ENCODE measurements at regions not wholly inside any gene's neighbourhood (a gene's known extent, or its start where the extent isn't known, plus 50 kb on each side); places are given as distances from the start of the nearest gene placed in this dataset.
"Not testable (repeated sequence)": the region's sequence is repeated elsewhere in the genome, so short reads cannot be mapped to it uniquely, and the experiment has no call there.

DNA sequence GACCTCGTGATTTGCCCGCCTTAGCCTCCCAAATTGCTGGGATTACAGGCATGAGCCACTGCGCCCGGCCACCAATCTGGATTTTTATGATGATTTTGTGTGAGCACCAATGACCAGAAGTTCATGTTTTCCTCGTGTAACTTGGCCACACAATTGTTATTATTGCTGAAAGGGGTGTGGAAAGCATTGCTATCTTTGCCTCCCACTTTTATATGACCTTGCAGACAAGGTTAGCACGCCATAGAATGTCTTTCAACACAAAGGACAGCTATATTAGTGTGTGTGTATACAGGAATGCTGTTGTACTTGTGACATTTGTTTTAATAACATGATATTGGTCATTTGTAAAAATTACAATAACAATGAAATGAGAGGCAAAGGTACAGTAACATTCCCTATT lies 155.0 kb upstream of the ERCC6L2 start:
- DNase-seq (no peak), ATAC-seq (peak; percentile 45)
- intact Hi-C loops (cut with DNase I, micrococcal nuclease), result loop anchor here in 1 of 2 donors (10.0 kb wide), 2 partner anchors 294 to 504 kb away; no protein-coding TSS in a partner anchor

GRCh38 chr9:95719354-95719753 lies 156.1 kb upstream of the ERCC6L2 start:
- intact Hi-C loops (cut with DNase I, micrococcal nuclease), result no loop called here
- DNase-seq (peak; percentile 48 to 49), ATAC-seq (peak; percentile 83)

GRCh38 chr9:95718263-95718662 lies 157.2 kb upstream of the ERCC6L2 start:
- intact Hi-C loops (cut with DNase I, micrococcal nuclease), result no loop called here
- no peak for ATAC-seq
- no peak for DNase-seq

DNA sequence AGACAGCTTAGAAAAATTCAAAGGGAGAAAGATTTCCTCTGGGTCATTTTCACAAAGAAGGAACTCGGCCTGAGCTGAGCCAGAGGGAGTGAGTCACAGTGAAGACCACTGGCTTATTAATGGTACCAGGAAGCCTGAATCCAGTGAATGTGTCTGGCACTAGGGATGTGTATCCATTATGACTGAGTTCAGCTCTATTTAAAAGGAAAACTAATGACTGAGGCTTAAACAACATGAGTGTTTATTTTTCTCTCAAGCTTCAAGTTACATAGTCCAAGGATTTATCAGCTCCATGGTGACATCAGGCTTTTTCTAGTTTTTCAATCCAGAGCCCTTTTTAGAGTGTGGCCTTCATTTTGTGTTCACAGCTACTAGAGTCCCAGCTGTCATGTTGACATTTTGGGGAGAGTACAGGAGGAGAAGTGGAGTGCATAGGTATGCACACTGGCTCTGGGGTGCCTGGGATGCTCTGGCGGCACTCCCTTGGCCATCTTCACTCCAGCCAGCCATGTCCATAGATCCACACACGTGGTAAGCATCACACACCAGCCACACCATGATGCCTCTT lies 159.5 kb upstream of the ERCC6L2 start:
- no peak for ATAC-seq

DNA sequence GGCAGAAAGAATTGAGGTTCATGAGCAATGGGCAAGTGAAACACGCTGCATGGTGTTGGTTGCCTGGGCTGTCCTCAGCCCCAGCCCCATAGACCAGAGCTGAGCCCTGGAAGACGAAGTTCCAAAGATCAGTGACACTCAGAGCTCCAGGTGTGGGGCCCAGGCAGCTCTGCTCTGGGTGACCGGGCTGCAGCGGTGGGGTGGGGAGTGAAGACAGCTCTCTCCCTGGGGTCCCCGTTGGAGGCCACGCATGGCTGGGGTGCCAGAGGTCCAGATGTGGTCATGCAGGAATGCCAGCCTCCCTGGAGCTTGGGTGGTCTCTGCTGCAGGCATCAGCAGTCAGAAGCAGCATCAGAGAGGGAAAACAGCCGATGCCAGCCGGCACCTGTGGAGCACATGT lies 165.0 kb upstream of the ERCC6L2 start:
- intact Hi-C loops (cut with DNase I, micrococcal nuclease), result no loop called here
- no peak for ATAC-seq
- no peak for DNase-seq

More for the DNA sequence above, 159.5 kb upstream of the ERCC6L2 start:
- intact Hi-C loops (cut with DNase I, micrococcal nuclease), result no loop called here
- no peak for DNase-seq

DNA sequence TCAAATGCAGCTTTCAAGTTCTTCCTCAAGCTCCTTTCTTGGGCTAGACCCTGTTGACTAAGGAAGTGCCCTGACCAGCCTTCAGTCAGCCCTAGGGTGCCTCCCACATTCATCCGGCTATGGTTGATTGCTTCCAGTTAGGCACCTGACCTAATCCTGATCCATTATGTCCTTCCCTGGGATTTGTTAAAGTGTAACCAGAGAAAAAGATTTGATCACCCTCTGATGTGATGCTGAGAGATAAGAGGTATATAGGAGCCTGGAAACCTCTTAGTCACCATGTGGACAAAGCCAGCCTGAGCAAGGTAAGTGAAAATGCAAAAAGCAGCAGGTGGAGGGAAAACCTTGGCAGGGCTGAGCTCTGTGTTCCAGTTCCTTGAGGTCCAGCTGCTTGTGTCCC lies 178.8 kb upstream of the ERCC6L2 start:
- intact Hi-C loops (cut with DNase I, micrococcal nuclease), result no loop called here
- ATAC-seq (peak; percentile 99), DNase-seq (peak; percentile 34 to 64)

- intact Hi-C loops (cut with DNase I, micrococcal nuclease), result no loop called here
- ATAC-seq (no peak), DNase-seq (no peak)
These were observed 174.7 kb upstream of the PTCH1 start for GRCh38 chr9:95691435-95691834.

- ATAC-seq (peak; percentile 79), DNase-seq (peak; percentile 16 to 52)
- intact Hi-C loops (cut with DNase I, micrococcal nuclease), result no loop called here
These were observed 172.9 kb upstream of the PTCH1 start for GRCh38 chr9:95689669-95690068.

DNA sequence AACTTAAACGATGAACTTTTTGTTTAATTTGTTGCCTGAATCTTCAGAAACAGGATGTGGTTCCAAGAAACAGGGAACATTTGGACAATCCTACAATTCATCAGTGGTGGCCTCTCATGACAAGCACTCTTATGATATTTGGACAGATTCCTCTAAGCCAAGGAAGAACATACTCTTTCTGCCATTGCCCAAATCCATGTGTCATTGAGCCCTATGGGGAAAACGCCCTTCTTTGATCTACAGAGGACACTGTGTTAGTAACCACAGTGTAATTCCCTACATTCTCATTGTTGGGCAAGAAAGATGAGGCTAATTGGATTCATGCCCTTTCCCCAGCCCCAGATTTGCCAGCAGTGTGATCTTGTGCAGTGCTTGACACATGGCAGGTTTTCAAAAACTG lies 167.7 kb upstream of the PTCH1 start:
- DNase-seq (no peak), ATAC-seq (no peak)
- intact Hi-C loops (cut with DNase I, micrococcal nuclease), result no loop called here

GRCh38 chr9:95680306-95680705 lies 163.5 kb upstream of the PTCH1 start:
- intact Hi-C loops (cut with DNase I, micrococcal nuclease); DNase-seq; ATAC-seq: not testable (repeated sequence)

- intact Hi-C loops (cut with DNase I, micrococcal nuclease), result no loop called here
- no peak for DNase-seq
- ATAC-seq, result no peak
These were observed 163.1 kb upstream of the PTCH1 start for GRCh38 chr9:95679874-95680273.

GRCh38 chr9:95678759-95679158 lies 162.0 kb upstream of the PTCH1 start:
- no peak for ATAC-seq
- no peak for DNase-seq
- intact Hi-C loops (cut with DNase I, micrococcal nuclease), result no loop called here

- intact Hi-C loops (cut with DNase I, micrococcal nuclease), result no loop called here
- no peak for DNase-seq
- ATAC-seq, result no peak
These were observed 153.4 kb upstream of the PTCH1 start for GRCh38 chr9:95670122-95670521.

DNA sequence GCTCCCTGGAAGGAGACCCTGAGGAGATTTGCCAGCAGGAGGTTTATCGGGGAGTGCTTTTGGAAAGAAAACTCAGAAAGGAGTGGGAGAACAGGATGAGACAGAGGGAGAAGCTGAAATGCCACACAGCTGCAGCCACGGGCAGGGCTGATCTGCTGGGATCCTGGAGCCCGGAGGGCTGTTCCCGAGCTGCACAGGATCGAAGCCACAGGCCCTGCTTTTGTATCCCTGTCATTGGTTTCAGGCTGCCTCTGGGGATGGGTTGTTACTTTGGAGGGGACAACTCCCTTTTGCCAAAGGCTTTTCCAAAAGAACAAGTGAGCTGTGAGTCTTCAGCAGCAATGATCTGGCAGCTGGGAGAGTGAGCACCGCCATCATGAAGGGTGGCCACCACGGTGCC lies 152.5 kb upstream of the PTCH1 start:
- intact Hi-C loops (cut with DNase I, micrococcal nuclease), result no loop called here
- no peak for ATAC-seq
- DNase-seq, result no peak

- intact Hi-C loops (cut with DNase I, micrococcal nuclease), result no loop called here
- DNase-seq, result no peak
- ATAC-seq, result no peak
These were observed 151.0 kb upstream of the PTCH1 start for GRCh38 chr9:95667789-95668188.

DNA sequence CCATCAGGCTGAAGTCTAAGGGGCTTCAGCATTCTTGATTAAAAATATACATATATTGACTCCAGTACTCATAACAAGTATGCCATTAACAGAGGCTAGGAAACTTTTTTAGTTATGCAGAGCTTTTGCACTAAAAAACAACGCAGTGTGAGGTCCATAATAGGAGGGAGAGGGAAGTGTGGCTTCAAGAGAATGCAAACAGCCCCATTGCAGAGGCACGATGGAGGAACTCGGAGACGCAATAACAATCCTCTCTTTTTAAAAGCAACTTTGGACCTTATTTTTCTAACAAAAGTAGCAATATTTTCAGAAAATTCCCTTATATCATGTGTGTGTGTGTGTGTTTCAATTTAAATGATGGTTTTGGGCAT lies 150.0 kb upstream of the PTCH1 start:
- ATAC-seq (no peak), DNase-seq (no peak)
- intact Hi-C loops (cut with DNase I, micrococcal nuclease), result no loop called here

- ATAC-seq, result no peak
- intact Hi-C loops (cut with DNase I, micrococcal nuclease), result no loop called here
- no peak for DNase-seq
These were observed 149.5 kb upstream of the PTCH1 start for GRCh38 chr9:95666096-95666784.

- no peak for ATAC-seq
- DNase-seq, result no peak
- intact Hi-C loops (cut with DNase I, micrococcal nuclease), result no loop called here
These were observed 136.5 kb upstream of the PTCH1 start for GRCh38 chr9:95653246-95653645.

DNA sequence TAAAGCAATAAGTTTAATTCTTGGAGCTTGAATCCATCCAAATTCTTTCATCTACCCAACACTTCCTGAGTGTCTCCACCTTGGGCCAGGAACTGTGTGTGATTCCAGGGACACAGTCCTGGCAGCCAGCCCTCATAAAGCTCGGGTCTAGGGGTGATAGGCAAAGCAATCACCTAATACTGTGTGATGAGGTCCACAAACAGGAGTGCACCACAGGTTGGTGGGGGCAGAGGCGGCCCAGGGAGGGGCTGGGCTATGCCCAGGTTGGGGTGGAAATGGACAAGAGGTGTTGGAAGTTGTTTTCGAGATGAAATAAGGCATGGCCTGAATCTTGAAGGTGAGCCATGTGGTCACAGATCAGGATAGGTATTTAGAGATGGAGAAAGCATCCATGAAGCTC lies 133.9 kb upstream of the PTCH1 start:
- DNase-seq, result no peak
- intact Hi-C loops (cut with DNase I, micrococcal nuclease), result no loop called here
- no peak for ATAC-seq

- DNase-seq (no peak), ATAC-seq (no peak)
- intact Hi-C loops (cut with DNase I, micrococcal nuclease), result no loop called here
These were observed 133.0 kb upstream of the PTCH1 start for GRCh38 chr9:95649801-95650213.

GRCh38 chr9:95648225-95648624 lies 131.5 kb upstream of the PTCH1 start:
- ATAC-seq (no peak), DNase-seq (no peak)
- intact Hi-C loops (cut with DNase I, micrococcal nuclease), result no loop called here

All from left colon (tissue), 2 donors.